H54 (cell line): ENCODE measurements at regions not wholly inside any gene's neighbourhood (a gene's known extent, or its start where the extent isn't known, plus 50 kb on each side); places are given as distances from the start of the nearest gene placed in this dataset.
A peak's percentile ranks its signal among the peaks of the same experiment; 100 is the strongest.

Experiments
- DNase-seq: peaks from one replicate; pipeline ENCODE4 v3.0.0; 2011; ENCODE audit warnings: low spot score, mixed read lengths; ENCODE audit not compliant: insufficient read length
- FAIRE-seq: peaks from 3 replicates; lab custom pipeline; 2011; peaks lifted over from hg19 to GRCh38; lab: Jason Lieb, UNC
- POLR2A ChIP-seq: IDR thresholded peaks from 2 replicates; pipeline ENCODE4 v1.6.1; 2011; ENCODE audit warnings: low read depth, mild to moderate bottlenecking, low read length

GRCh38 chr10:29689001-29689400 is 54.2 kb upstream of the SVIL start:
- no peak for TF ChIP-seq POLR2A
- FAIRE-seq = peak; percentile 97
- peak; percentile 60 for DNase-seq

DNA sequence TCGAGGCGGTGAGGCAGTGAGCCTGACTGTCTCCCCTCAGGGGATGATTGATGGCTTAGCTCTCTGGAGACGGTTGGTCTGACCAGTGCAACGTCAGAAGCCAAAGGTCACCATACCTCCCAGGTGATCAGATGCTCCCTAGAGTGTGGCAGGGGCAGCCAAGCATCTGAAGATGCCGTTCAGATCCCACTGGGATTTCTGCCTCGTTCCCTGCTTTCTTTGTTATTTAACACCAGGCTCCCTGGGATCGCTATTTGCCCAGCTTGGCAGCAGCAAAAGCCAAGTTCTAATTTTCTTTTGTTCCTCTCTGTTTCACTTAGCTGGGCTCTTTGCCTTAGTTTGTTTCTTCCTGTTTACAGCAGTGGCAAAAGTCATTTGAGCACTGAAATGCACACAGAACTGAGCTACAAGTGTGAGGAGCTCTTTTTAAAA is 53.5 kb upstream of the SVIL start:
- no peak for FAIRE-seq
- no peak for TF ChIP-seq POLR2A
- DNase-seq = no peak

GRCh38 chr10:29687421-29688164 is 52.8 kb upstream of the SVIL start:
- no peak for TF ChIP-seq POLR2A
- FAIRE-seq = no peak
- no peak for DNase-seq

- no peak for TF ChIP-seq POLR2A
- DNase-seq = no peak
- FAIRE-seq = no peak
Measured at GRCh38 chr10:29685506-29685905, 50.7 kb upstream of the SVIL start.
